Suprapubic skin (tissue), 4 donors: ENCODE measurements at regions not wholly inside any gene's neighbourhood (a gene's known extent, or its start where the extent isn't known, plus 50 kb on each side); places are given as distances from the start of the nearest gene placed in this dataset.

ENCODE experiments used
- DNase-seq, 2 donors: peaks; one replicate each; pipeline ENCODE4 v3.0.0-alpha.2; 2019; ENCODE audit warnings: low spot score in 2 of 2
- H3K27ac ChIP-seq: fragments of 200-600 bp; sonication (generic); one replicate; pipeline ENCODE4 v1.5.1; 2019
- H3K27me3 ChIP-seq: fragments of 200-600 bp; sonication (generic); one replicate; pipeline ENCODE4 v1.5.1; 2019
- H3K36me3 ChIP-seq: fragments of 200-600 bp; sonication (generic); one replicate; pipeline ENCODE4 v1.5.1; 2019
- H3K4me1 ChIP-seq: fragments of 200-600 bp; sonication (generic); one replicate; pipeline ENCODE4 v1.5.1; 2019
- H3K4me3 ChIP-seq: fragments of 200-600 bp; sonication (generic); one replicate; pipeline ENCODE4 v1.5.1; 2019; ENCODE audit warnings: mild to moderate bottlenecking
- H3K9me3 ChIP-seq: fragments of 200-600 bp; sonication (generic); one replicate; pipeline ENCODE4 v1.5.1; 2019
- EP300 ChIP-seq: sonication (generic); formaldehyde crosslinking; IDR thresholded peaks from one replicate; pipeline ENCODE4 v1.6.1; 2017; ENCODE audit warnings: antibody characterized with exemption
- POLR2A ChIP-seq, 2 donors: fragments of 450-650 bp; IDR thresholded peaks; one replicate each; pipeline ENCODE4 v1.6.1; 2017; ENCODE audit warnings: antibody characterized with exemption in 2 of 2, mild to moderate bottlenecking in 2 of 2, moderate library complexity in 2 of 2
- POLR2AphosphoS5 ChIP-seq, 3 donors: sonication (generic); formaldehyde crosslinking; IDR thresholded peaks; one replicate each; pipeline ENCODE4 v1.6.1; 2017; ENCODE audit warnings: antibody characterized with exemption in 3 of 3
- WGBS: methylation state at CpG from one replicate; pipeline ENCODE4 v1.1.5; 2018; 5-methylcytosine and 5-hydroxymethylcytosine counted together
- TF ChIP-seq, protein P1 (sequence below), 2 donors: fragments of 200-600 bp in 1 of 2; fragments of 450-650 bp in 1 of 2; sonication (generic) in 1 of 2; IDR thresholded peaks; one replicate each; pipeline ENCODE4 v1.5.1; 2016 to 2019; ENCODE audit warnings: antibody characterized with exemption in 2 of 2, mild to moderate bottlenecking in 1 of 2, moderate library complexity in 1 of 2

DNA sequence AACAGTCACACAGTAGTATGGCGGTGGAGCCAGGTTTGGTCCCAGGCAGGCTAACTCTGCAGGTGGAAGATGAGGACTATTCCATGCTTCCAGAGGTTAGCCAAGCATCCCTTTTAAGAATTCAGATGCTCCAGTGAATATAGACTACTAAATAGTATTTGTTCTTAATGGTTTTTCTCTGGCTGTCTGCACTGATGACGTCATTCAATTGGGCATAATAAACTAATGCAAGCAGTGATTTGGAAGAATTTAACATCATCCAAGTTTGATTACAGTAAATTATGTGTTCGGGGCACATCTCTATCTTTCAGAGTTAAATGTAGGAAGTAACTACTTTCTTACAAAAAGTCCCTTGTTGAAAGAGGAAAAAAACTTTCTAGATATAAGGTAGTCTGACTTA lies 78.8 kb upstream of the RND3 start:
- Histone ChIP-seq H3K4me3 (no peak overlapping the region), H3K9me3 (no peaks in the 10 kb centered on the region), H3K4me1 (no peaks in the 10 kb centered on the region), H3K36me3 (no peaks in the 10 kb centered on the region), H3K27ac (no peak overlapping the region), H3K27me3 (no peaks in the 10 kb centered on the region)
- DNase-seq, result no peak
- TF ChIP-seq POLR2A (IDR thresholded peaks at IDR 0.05), result no peak
- no peak for TF ChIP-seq EP300
- no peak for TF ChIP-seq POLR2AphosphoS5 (IDR thresholded peaks at IDR 0.05)
- TF ChIP-seq, protein P1, sequence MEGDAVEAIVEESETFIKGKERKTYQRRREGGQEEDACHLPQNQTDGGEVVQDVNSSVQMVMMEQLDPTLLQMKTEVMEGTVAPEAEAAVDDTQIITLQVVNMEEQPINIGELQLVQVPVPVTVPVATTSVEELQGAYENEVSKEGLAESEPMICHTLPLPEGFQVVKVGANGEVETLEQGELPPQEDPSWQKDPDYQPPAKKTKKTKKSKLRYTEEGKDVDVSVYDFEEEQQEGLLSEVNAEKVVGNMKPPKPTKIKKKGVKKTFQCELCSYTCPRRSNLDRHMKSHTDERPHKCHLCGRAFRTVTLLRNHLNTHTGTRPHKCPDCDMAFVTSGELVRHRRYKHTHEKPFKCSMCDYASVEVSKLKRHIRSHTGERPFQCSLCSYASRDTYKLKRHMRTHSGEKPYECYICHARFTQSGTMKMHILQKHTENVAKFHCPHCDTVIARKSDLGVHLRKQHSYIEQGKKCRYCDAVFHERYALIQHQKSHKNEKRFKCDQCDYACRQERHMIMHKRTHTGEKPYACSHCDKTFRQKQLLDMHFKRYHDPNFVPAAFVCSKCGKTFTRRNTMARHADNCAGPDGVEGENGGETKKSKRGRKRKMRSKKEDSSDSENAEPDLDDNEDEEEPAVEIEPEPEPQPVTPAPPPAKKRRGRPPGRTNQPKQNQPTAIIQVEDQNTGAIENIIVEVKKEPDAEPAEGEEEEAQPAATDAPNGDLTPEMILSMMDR (IDR thresholded peaks at IDR 0.05), result no peak
- 70% methylated on average over 3 of the region's 3 CpGs for WGBS

DNA sequence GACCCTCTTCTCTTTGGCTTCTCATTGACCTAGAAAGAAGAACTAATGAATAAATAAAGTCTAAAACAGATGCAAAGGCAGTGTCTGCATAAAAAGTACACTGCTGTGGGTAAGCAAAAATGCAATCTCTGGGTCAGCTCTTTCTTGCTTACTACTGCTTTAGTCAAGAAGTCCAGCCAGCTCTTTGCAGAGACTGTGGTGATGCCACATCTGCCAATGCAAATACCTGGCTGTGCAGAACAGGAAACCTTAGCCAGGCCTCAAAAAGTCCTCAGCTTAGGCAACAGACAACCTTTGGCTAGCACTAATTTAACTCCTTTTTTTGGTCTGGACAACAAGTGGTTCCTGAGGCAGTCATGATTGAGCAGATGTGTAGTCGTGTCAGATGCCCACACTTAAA lies 73.6 kb upstream of the RND3 start:
- TF ChIP-seq POLR2A (IDR thresholded peaks at IDR 0.05) (no peak), EP300 (no peak), POLR2AphosphoS5 (IDR thresholded peaks at IDR 0.05) (no peak)
- TF ChIP-seq, protein P1 (IDR thresholded peaks at IDR 0.05), result no peak
- no peak overlapping the region for H3K4me3 ChIP-seq
- no peaks in the 10 kb centered on the region for H3K27me3 ChIP-seq
- no peak overlapping the region for H3K27ac ChIP-seq
- DNase-seq, result no peak
- H3K4me1 ChIP-seq, result no peaks in the 10 kb centered on the region
- H3K36me3 ChIP-seq, result no peaks in the 10 kb centered on the region
- 64% methylated on average over 1 of the region's 1 CpG for WGBS
- H3K9me3 ChIP-seq, result no peaks in the 10 kb centered on the region

DNA sequence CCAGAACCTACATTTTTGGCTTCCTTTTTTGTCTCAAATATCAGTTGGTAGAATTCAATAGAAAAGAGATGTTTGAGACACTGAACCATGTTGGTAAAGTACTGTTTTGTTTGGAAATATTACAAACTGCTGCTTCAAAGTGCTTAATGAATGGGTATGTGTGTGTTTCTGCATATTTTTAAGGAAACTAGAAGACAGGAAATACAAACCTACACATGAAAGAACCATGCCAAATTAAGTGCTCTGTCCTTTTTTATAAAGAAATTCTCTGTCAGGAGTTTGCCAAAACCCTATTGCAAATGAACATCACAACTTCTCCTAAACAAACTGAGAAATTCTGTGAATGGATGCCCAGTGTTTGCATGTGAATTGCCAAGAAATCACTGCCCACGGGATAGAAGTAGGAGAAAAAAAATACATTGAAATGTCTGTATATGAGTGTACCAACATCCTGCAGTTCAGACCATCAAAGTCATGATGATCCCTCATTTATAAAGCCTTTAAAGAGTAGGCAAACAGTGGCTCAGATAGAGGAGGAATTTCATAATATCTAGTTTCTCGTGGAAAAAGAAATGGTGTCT lies 69.6 kb upstream of the RND3 start:
- Histone ChIP-seq H3K27me3 (no peaks in the 10 kb centered on the region), H3K4me3 (no peak overlapping the region), H3K4me1 (no peaks in the 10 kb centered on the region), H3K36me3 (no peaks in the 10 kb centered on the region), H3K9me3 (no peaks in the 10 kb centered on the region), H3K27ac (no peak overlapping the region)
- no peak for TF ChIP-seq POLR2A (IDR thresholded peaks at IDR 0.05)
- WGBS, result 55% methylated on average over 2 of the region's 2 CpGs
- no peak for DNase-seq

DNA sequence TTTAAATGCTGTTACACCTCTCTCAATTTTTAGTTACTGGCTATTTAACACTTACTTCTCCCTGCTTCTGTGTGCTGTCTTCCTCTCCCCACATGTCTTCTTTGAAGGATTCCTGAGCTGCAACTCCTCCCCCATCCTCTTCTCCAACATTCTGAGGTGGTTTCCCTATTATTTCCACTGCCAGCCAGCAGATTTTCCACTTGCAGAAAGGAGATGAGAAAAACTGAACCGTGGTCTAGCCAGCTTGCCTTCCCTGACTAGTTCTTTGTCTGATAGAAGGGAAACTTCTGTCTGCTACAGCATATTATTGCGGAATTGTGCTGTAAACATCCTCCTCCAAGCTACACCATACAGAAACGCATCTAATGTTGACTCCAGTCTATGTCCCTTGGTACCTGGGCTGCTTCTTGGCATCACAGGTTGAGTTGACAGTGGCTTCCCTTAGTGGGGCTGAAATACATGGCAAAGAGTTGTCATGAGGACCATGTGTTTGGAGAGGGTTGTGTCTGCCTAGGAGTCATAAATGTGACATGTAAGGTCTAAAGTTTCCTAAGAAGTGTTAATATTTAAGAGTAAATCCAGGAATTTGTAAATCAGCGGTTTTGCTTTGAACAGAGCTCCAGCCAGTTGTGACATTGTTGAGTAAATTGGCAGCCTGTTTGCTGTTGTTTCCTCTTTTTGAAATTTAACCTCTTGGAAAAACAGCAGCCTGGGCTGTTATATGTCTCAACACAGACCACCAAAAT lies 68.3 kb upstream of the RND3 start:
- Histone ChIP-seq H3K9me3 (no peaks in the 10 kb centered on the region), H3K4me1 (no peaks in the 10 kb centered on the region), H3K4me3 (no peak overlapping the region), H3K36me3 (no peaks in the 10 kb centered on the region), H3K27ac (no peak overlapping the region), H3K27me3 (no peaks in the 10 kb centered on the region)
- DNase-seq, result no peak
- TF ChIP-seq POLR2AphosphoS5 (IDR thresholded peaks at IDR 0.05), result no peak
- TF ChIP-seq POLR2A (IDR thresholded peaks at IDR 0.05), result no peak
- TF ChIP-seq, protein P1 (IDR thresholded peaks at IDR 0.05), result no peak
- no peak for TF ChIP-seq EP300
- 63% methylated on average over 4 of the region's 4 CpGs for WGBS

GRCh38 chr2:150554046-150554445 lies 66.6 kb upstream of the RND3 start:
- no peak for DNase-seq
- H3K36me3 ChIP-seq, result no peaks in the 10 kb centered on the region
- TF ChIP-seq POLR2AphosphoS5 (IDR thresholded peaks at IDR 0.05), result no peak
- TF ChIP-seq, protein P1 (IDR thresholded peaks at IDR 0.05), result no peak
- TF ChIP-seq EP300, result no peak
- TF ChIP-seq POLR2A (IDR thresholded peaks at IDR 0.05), result no peak
- no peaks in the 10 kb centered on the region for H3K27me3 ChIP-seq
- WGBS, result 75% methylated on average over 1 of the region's 1 CpG
- no peak overlapping the region for H3K27ac ChIP-seq
- no peaks in the 10 kb centered on the region for H3K4me1 ChIP-seq
- H3K9me3 ChIP-seq, result no peaks in the 10 kb centered on the region
- H3K4me3 ChIP-seq, result no peak overlapping the region
